ENCODE measurements at regions not wholly inside any gene's neighbourhood (a gene's known extent, or its start where the extent isn't known, plus 50 kb on each side); places are given as distances from the start of the nearest gene placed in this dataset.
A peak's percentile ranks its signal among the peaks of the same experiment; 100 is the strongest.

- no peak for DNase-seq (ENCODE audit: low read depth)
- Histone ChIP-seq H3K27me3 (ENCODE audit: control insufficient read depth, insufficient read depth, low read length) (no peaks in the 10 kb centered on the region), H3K4me3 (ENCODE audit: low read depth, low read length) (no peak overlapping the region), H3K36me3 (ENCODE audit: control insufficient read depth, insufficient read depth, low read length) (no peaks in the 10 kb centered on the region)
- TF ChIP-seq CTCF (IDR thresholded peaks at IDR 0.05; ENCODE audit: insufficient read depth, low read length, poor library complexity, severe bottlenecking): no peak
These were observed 164.2 kb upstream of the ETAA1 start for GRCh38 chr2:67232936-67233335.

GRCh38 chr2:67234440-67234839, 162.7 kb upstream of the ETAA1 start:
- Histone ChIP-seq H3K36me3 (ENCODE audit: control insufficient read depth, insufficient read depth, low read length) (no peaks in the 10 kb centered on the region), H3K27me3 (ENCODE audit: control insufficient read depth, insufficient read depth, low read length) (no peaks in the 10 kb centered on the region), H3K4me3 (ENCODE audit: low read depth, low read length) (no peak overlapping the region)
- peak; percentile 46 for TF ChIP-seq CTCF (IDR thresholded peaks at IDR 0.05; ENCODE audit: insufficient read depth, low read length, poor library complexity, severe bottlenecking)
- DNase-seq (ENCODE audit: low read depth): no peak

- no peak for DNase-seq (ENCODE audit: low read depth)
- no peak overlapping the region for H3K4me3 ChIP-seq (ENCODE audit: low read depth, low read length)
These were observed 159.8 kb upstream of the ETAA1 start for GRCh38 chr2:67237288-67237687.

GRCh38 chr2:67240507-67240906, 156.6 kb upstream of the ETAA1 start:
- DNase-seq (ENCODE audit: low read depth): no peak
- H3K27me3 ChIP-seq (ENCODE audit: control insufficient read depth, insufficient read depth, low read length): no peaks in the 10 kb centered on the region
- H3K4me3 ChIP-seq (ENCODE audit: low read depth, low read length): no peak overlapping the region
- H3K36me3 ChIP-seq (ENCODE audit: control insufficient read depth, insufficient read depth, low read length): no peaks in the 10 kb centered on the region
- no peak for TF ChIP-seq CTCF (IDR thresholded peaks at IDR 0.05; ENCODE audit: insufficient read depth, low read length, poor library complexity, severe bottlenecking)

More at GRCh38 chr2:67237288-67237687, 159.8 kb upstream of the ETAA1 start:
- no peaks in the 10 kb centered on the region for H3K36me3 ChIP-seq (ENCODE audit: control insufficient read depth, insufficient read depth, low read length)
- no peaks in the 10 kb centered on the region for H3K27me3 ChIP-seq (ENCODE audit: control insufficient read depth, insufficient read depth, low read length)
- TF ChIP-seq CTCF (IDR thresholded peaks at IDR 0.05; ENCODE audit: insufficient read depth, low read length, poor library complexity, severe bottlenecking): no peak

GRCh38 chr2:67241453-67241852, 155.7 kb upstream of the ETAA1 start:
- Histone ChIP-seq H3K4me3 (ENCODE audit: low read depth, low read length) (no peak overlapping the region), H3K36me3 (ENCODE audit: control insufficient read depth, insufficient read depth, low read length) (no peaks in the 10 kb centered on the region), H3K27me3 (ENCODE audit: control insufficient read depth, insufficient read depth, low read length) (no peaks in the 10 kb centered on the region)
- no peak for DNase-seq (ENCODE audit: low read depth)
- TF ChIP-seq CTCF (IDR thresholded peaks at IDR 0.05; ENCODE audit: insufficient read depth, low read length, poor library complexity, severe bottlenecking): no peak

GRCh38 chr2:67242456-67242855, 154.7 kb upstream of the ETAA1 start:
- DNase-seq (ENCODE audit: low read depth): no peak

More at GRCh38 chr2:67242456-67242855, 154.7 kb upstream of the ETAA1 start:
- Histone ChIP-seq H3K4me3 (ENCODE audit: low read depth, low read length) (no peak overlapping the region), H3K36me3 (ENCODE audit: control insufficient read depth, insufficient read depth, low read length) (no peaks in the 10 kb centered on the region), H3K27me3 (ENCODE audit: control insufficient read depth, insufficient read depth, low read length) (no peaks in the 10 kb centered on the region)
- no peak for TF ChIP-seq CTCF (IDR thresholded peaks at IDR 0.05; ENCODE audit: insufficient read depth, low read length, poor library complexity, severe bottlenecking)
